CD4-positive, alpha-beta T cell treated with Interleukin-15 for 1 hour (primary cell): ENCODE measurements at regions not wholly inside any gene's neighbourhood (a gene's known extent, or its start where the extent isn't known, plus 50 kb on each side); places are given as distances from the start of the nearest gene placed in this dataset.
A peak's percentile ranks its signal among the peaks of the same experiment; 100 is the strongest.

Experiments used
- DNase-seq: peaks from one replicate; pipeline ENCODE4 v3.0.0-alpha.2; 2020

DNA sequence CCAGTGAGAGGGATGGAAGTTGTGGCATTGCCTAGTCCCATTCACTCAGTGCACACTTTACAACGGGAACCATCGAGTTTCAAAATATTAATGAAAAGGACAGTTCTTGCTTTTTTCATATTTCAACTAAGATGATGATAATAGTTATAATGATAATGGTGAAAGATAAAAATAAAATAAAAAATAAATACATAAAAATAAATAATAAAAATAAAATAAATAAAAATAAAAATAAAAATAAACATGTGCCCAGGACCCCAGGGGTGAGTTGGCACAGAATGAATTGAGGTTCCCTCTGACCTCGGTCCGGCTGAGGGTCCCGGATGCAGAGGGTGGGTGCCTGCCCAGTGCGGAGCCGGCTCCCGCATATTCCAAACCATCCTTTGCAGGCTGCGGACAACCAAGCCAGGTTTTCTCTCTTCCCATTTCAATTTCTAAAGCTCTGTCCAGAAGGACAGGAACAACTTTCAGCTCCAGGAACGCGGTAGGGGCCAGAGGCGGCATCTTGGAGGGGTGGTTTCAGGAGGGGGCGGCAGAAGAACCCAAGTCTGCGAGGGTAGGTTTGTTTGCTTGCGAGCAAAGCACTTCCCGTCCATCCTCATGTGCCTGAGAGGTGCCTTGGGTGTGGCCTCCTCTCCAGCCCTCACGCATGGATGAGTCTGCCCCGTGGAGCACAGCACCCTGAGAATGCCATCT, 236.8 kb downstream of the DLL1 start:
- DNase-seq = no peak

DNA sequence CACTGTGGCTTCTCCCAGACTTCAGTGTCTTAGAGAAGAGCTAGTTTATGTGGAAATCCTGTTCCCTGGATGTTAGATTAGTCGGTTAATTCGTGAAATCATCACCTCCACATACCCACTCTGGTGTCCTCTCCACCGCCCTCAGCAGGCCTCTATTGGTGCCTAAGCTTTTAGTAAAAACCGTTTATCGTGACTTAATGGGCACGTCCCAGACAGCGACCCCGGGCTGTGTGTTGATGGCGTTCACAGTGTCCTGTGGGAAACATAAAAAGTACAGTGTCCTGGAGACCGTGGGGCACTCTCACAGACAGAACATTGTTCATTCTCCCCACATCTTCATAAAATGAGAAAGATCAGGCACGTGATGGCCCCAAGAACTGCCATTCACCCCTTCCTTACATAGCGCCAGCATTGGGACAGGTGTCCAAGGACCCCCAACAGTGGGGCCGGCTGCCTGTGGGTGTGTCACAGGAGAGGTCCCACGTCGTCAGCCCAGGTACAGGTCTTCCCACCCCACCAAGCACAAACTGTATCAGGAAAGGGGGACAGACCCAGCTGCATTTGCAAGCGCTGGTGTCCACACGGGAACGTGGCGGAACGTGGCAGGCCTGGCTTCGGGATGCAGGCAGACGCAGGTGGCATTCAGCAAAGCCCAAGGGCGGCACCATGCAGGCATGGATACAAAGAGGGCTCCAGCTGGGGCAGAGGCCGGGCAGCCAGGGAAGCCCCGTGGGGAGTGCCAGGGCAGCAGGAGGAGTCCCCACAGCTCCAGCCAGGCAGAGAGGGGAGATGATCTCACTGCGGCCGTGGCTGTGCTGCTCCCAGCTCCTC, 237.7 kb downstream of the DLL1 start:
- DNase-seq = no peak

DNA sequence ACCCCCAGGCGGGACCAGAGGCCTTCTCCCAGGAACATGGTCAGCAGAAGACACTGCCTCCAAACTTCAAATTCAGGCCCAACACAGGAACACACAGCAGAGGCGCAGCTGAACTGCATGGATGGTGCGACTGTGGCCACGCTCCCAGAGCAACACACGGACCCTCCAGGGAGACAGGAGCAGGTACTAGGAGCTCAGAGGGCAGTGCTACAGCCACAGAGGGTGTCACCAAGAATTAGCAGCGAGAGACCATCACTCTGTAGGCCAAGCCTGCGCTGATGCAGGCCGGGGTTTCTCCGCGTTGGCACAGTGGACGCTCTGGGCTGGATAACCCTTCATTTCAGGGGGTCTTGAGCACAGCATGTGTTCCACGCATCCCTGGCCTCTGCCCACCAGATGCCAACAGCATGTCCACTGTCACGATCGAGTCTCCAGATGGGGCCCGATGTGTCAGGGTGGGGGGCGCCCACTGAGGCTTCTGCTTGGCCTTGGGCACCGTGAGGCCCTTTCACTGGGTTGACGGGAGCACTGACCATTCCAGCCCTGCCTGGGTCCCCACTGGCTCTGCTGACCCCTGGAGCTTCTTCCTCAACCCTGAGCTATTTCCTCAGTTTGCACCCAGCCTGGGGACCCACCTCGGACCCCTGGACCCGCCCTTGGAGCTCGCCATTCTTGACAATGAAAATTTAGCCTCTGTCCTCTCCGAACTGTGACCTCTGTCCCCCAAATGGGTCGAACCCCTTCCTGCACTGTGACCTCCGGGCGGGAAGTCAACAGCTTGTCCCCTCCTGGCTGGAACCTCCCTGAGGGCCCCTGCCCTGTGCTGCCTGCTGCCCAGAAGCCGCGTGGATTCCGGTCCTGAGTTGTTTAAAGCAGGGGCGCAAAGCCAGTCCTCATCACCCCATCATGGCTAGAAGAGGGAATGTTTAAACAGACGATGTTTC, 239.4 kb downstream of the DLL1 start:
- no peak for DNase-seq

DNA sequence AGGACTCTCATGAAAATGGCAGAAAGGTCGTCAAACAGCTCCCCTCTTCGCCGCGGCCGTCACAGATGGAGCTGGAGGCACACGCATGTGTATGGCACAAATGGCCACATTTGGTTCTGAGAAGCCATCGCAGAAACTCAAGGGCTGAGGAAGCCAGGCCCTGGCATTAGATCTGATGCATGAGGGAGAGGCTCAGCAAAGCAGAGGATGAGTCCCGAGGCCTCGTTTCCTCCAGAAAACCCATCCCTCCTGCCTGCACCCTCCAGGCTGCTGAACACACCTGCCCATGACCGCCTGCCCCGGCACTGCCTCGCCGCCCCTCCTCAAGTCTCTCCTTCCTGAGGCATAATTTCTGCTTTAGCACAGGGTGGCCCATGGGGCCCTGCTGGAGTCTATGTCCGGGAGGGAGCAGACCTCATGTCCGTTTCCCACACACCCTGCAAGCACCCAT, 240.3 kb downstream of the DLL1 start:
- no peak for DNase-seq

DNA sequence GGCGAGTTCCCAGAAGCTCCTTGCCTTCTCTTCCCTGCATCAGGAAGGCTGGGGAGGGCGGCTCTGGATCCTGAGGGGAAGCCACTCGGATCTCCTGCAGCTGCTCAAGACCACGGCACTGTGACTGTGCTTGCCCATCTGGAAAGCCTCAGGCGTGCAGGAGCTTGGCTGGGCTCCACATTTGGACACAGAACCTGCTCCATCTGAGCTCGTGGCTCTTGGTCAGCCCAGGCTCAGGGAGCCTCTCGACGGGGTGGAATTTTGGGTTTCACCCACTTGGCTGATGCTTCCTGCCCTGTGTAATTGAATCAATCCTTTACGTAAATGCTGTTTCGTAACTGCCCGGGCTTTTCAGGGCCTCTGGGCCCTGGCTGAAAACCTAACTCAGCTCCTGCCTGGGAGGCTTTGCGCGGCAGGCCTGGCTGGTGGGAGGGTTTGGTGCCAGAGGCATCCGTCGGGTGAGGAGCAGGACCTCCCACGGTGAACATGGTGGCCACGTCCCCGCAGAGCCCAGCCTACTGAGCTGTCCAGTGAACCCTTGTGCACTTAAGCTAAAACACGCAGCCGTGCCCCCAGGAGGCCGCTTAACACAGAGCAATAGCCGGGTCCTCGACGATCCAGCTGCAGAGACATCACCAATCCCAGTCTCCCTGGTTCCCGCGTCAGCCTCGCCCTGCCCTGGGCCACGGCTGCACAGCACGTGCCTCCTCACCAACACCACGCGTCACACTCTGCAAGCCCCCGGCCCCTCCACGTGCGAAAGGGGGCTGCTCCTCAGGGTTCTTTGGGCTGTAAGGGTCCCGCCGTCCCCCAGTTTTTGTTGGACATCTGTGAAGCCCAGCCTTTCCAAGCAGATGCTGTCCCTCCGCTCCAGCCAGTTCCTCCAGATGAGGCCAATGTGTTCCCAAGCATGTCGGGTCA, 241.0 kb downstream of the DLL1 start:
- peak; percentile 70 for DNase-seq

DNA sequence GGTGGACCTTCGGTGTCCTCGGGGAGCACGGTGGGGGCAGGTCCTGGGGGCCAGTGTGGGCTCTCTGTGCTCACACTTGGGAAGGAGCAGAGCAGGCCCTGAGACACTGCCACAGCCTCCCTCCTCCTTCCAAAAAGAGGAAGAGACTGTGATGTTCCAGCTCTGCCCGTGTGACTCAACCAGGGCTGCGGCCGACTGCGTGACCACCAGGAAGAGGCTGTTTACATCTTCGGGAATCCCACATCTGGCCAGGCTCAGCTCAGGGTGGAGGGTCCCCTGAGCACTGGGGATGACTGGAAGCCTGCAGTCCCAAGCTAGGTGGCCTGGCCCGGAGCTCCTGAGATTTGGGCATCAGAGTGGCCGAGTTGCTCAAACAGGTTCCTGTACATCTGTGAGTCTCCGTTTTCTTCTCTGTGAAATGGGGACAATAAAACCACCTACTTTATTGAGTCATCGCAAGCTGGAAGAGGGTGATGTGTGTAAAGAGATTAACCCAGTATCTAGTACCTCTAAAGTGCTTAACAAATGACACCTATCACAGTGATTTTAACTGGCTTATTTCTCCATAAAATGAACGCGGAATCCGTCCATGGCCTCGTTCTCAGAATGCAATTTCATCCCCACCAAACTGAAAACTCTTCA, 242.1 kb downstream of the DLL1 start:
- DNase-seq = peak; percentile 80

DNA sequence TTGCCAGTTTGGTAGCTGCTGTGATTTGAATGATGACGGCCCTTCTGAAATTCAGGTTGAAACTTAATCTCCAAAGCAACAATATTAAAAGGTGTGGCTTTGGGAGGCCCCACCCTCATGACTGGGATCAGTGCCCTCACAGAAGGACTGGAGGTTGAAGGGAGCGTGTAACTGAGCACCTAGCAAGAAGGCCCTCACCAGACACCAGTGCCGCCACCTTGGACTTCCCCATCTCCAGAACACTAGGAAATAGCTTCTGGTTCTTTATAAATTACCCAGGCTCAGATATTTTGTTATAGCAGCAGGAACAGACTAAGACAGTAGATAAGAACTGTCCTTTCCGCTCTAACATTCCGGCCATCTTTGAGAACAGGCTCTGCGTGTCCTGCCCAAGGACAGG, 243.1 kb downstream of the DLL1 start:
- DNase-seq = no peak

DNA sequence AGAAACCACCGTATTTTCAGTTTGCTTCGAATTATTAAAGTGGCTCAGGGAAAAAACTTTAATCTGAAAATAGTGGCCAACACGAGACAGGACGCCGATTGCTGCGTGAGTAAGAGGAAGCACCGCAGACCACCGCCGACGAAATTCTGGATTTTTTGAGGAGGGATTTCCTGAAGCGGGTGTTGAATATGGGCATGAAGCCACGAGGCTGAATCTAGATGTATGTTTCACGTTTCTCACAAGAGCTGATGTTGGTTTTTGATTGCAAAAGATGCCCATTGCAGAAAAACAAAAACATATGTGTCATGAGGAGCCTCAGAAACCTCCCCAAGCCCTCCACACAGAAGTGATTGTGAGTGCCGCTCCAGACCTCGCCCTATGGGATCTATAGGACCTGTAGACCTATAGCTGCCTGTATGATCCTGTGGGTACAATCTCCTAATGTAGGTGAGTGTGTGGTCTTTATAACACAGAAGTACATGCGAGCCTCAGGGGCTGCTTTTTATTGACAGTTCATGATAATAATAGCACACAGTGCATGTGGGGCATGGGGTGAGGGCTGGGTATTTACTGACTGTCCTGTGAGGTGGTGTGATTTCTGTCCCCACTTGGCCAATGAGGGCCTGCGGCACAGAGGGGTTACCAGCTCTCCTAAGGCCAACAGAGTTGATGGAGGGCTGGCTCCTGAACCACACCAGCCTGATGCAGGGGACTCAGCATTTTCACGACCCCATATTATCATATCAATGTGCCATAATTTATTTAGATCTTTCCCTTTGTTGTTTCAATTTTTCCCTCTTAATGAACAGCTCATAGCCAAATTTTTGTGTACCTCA, 243.9 kb downstream of the DLL1 start:
- DNase-seq = peak; percentile 70

DNA sequence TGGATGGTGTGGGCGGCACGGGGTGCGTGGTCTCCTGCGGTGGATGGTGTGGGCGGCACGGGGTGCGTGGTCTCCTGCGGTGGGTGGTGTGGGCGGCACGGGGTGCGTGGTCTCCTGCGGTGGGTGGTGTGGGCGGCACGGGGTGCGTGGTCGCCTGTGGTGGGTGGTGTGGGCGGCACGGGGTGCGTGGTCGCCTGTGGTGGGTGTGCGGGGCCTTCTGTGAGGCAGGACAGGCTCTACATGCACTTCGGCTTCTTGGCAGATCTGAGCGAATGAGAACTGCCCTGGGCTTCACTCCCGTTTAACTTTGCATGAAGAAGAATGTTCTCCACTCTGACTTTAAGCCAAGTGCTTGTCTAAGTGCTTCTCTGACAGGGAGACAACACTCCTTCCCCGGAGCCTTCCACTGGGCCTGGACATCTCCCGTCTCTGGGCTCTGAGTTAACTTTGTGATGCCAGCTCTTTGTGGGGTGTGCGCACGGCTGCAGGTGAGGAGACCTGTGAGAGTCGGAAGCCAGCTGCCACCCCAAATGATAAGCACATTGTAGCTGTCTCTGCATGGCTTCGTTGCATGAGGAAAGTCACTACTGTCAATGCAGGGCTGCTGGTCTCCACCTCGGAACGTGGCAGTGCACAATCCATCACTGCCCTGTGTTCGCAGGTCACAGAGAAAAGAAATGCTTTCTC, 244.8 kb downstream of the DLL1 start:
- no peak for DNase-seq

DNA sequence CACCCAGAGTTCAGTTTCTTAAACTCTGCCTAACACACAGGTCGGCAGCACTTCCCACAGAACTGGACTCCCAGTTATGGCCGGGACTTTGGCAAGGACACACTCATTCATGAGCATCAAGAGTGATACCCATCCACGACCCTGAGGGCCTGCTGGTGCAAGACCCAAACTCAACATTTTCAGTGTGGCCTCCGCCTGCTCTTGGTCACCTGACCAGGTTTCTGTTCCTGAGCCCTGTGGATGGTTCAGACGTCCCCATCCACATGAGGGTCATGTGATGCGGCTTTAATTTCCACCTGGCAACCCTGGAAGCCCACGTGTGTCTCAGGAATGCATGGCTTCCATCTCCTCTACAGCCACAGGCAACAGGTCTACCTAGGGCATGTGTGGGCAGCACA, 245.3 kb downstream of the DLL1 start:
- DNase-seq = no peak

DNA sequence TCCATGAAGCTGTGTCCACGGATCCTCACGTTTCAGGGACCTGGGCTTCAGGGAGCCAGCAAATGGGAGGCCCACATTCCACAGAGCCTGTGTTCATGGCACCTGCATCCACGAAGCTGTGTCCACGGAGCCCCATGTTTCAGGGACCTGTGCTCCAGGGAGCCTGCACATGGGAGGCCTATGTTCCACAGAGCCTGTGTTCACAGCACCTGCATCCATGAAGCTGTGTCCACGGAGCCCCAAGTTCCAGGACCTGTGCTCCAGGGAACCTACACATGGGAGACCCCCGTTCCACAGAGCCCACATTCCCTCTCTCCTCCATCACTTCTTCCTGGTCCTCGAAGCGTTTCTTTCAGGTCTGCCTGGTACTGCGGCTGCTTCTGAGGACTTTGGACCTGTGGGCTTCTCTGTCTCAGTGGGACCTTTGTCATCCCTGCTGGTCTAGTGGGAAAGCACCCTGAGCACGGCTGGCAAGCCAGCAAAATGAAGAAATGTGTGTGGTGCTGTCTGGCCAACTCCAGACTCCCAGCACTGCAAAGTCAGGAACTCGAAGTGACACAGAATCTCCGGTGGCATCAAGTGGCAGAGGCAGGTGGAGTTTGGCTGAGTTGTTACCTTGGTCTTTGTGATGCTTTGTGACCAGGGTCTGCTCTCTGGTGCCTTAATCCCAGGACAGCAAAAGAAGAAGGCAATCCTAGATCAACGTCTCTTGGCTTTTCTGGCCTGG, 245.9 kb downstream of the DLL1 start:
- DNase-seq = no peak

DNA sequence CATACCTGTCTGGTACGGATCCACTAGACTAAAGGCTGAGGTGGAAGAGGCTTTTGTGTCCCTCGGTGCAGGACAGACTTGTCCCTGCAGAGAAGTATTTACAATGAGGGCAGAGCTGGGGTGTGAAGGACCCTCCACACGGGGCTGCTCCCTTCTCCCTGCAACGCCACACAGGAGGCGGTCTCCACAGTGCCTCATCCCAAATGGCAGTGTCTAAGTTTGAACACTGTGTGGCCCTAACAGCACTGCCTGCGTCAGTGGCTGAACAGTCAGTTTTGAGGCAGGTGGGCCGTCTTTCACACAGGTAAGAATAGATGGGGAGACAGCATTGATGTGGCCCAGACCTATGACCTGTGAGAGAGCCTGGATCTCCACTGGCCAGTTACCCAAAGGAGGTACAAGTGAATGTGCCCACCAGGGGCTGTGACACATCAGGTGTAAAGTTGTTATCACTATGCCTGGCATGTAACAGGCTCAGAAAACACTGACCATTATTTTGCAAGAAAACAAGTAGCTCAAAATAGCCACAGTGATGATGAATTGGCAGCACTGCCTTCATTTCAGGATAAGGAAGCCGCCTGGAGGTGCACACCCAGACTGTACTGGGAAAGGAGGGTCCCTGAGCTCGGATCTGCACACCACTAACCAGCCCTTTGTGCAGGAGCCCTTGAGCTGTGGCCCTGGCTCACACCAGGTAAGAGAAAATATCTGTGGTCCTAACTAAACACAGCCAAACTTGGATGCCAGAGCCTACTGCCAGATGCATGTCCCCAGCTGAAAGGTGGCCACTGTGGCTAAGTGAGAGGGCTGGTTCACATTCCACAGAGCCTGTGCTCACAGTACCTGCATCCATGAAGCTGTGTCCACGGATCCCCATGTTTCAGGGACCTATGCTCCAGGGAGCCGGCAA, 246.7 kb downstream of the DLL1 start:
- no peak for DNase-seq

DNA sequence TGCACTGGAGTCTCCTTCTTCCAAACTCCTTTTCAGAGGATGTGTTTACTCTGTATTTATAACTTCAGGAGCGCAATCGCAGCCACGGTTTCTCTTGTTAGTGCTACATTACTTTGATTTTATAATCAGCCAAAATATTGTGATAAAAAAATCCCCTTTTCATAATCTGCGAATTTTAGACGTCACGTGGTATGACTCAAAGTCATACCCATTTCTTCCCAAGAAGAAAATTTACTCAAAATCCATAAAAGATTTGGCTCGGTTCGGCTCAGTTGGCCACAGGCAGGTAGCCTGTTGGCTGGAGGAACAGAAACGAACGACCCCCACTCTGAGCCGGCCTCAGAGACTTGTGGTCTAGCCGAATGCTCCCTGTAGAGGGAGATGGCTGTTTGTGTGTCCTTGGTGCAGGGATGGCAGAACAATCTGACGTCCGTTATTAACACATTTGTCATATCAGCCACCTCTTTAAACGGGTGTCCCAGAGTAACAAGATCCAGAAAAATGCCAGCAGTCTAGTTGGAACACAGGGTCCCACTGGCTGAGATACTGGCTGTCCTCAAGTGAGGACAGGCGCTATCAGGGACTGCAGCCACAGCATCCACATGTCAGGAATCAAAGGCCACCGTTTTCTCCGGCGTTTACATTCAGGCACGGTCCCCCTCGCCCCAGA, 247.6 kb downstream of the DLL1 start:
- no peak for DNase-seq

DNA sequence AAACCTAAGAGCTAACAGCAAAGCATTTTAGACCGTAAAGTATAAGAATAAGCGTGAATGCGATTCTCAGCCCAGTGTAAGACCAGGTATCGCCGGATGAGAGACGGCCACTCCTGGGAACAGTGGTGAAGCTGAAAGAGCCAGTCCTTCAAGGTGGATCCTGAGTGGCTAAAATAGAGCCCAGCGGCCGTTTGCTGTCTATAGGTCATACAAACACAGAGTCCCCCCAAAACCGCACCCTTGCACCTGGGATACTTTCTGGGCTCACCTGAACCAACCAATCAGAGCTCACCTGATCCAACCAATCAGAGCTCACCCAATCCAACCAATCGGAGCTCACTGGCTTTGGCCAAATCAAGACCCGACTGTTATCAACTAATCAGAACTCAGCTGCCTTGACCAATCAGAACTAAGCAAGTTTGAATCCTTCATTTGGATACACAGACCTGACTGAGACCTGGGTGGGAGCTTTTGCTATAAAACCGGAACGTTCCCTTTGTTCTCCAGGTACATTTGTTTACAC, 248.2 kb downstream of the DLL1 start:
- DNase-seq = no peak

DNA sequence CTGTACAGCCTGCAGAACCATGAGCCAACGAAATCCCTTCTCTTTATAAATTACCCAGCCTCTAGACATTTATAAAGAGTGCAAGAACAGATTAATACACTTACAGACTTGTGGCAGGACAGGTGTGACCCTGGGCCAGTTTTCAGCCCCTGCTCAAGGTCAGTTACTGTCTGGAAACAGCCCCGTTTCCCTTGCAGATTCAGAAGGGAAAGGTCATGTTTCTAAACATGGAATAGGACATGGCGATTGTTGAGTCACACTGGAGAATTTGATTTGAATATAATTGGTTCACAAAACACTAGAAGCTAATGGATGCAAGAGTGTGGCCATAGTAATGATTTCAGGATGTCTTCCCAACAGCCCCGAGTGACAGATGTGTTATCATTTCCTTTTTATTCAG, 248.8 kb downstream of the DLL1 start:
- DNase-seq = no peak

DNA sequence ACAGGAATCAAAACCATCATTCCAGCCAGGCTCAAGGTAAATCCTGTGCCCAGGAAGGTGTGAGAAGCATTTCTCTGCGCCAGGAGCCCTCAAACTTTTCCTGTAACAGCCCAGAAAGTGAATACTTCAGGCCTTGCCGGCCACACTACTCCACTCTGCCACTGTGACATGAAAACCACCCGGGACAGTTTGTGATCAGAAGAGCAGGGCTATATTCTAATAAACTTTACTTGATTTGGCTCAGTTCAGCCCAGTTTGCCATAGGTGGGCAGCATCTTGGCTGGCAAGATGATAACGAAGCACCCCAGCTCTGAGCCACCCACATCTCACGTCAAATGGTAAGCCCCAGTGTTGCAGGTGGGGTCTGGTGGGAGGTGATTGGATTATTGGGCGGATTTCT, 249.4 kb downstream of the DLL1 start:
- DNase-seq = no peak

DNA sequence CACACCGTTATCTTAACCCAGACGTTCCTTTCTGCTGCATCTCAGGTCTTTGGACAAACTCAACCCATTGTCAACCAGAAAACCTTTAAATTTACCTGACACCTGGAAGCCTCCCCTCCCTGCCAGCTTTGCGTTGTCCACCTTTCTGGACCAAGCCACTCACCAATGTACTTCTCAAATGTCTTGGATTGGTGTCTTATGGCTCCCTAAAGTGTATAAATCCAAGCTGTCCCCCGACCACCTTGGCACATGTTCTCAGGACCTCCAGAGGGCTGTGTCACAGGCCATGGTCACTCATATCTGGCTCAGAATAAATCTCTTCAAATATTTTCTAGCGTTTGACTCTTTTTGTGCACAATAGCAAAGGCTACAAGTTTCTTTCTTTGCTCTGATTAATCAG, 250.0 kb downstream of the DLL1 start:
- DNase-seq = no peak
